DMS114 treated with DMSO at 0.1 percent for 48 hours (cell line): ENCODE measurements at regions not wholly inside any gene's neighbourhood (a gene's known extent, or its start where the extent isn't known, plus 50 kb on each side); places are given as distances from the start of the nearest gene placed in this dataset.
"Not testable (repeated sequence)": the region's sequence is repeated elsewhere in the genome, so short reads cannot be mapped to it uniquely, and the experiment has no call there.

Experiments used
- DNase-seq: peaks from one replicate; lab custom pipeline; 2025; ENCODE audit not compliant: unreplicated experiment; lab: John Stamatoyannopoulos, UW

- DNase-seq, result no peak
These were observed 271.1 kb upstream of the ZFP42 start for GRCh38 chr4:187724456-187724855.

- DNase-seq, result no peak
These were observed 269.1 kb upstream of the ZFP42 start for GRCh38 chr4:187726485-187726884.

- DNase-seq, result no peak
These were observed 263.0 kb upstream of the ZFP42 start for GRCh38 chr4:187732524-187732923.

GRCh38 chr4:187739771-187740170, 255.8 kb upstream of the ZFP42 start:
- DNase-seq, result no peak

- DNase-seq, result no peak
These were observed 250.7 kb upstream of the ZFP42 start for GRCh38 chr4:187744911-187745310.

GRCh38 chr4:187750652-187751051, 244.9 kb upstream of the ZFP42 start:
- DNase-seq, result not testable (repeated sequence)

GRCh38 chr4:187767158-187767557, 228.4 kb upstream of the ZFP42 start:
- DNase-seq, result no peak

- DNase-seq, result no peak
These were observed 227.9 kb upstream of the ZFP42 start for GRCh38 chr4:187767687-187768086.

GRCh38 chr4:187770345-187770744, 225.2 kb upstream of the ZFP42 start:
- DNase-seq, result no peak

GRCh38 chr4:187777954-187778353, 217.6 kb upstream of the ZFP42 start:
- DNase-seq, result no peak

GRCh38 chr4:187780070-187780469, 215.5 kb upstream of the ZFP42 start:
- DNase-seq, result no peak

GRCh38 chr4:187782286-187782824, 213.2 kb upstream of the ZFP42 start:
- no peak for DNase-seq

GRCh38 chr4:187786190-187786589, 209.4 kb upstream of the ZFP42 start:
- no peak for DNase-seq

- no peak for DNase-seq
These were observed 206.5 kb upstream of the ZFP42 start for GRCh38 chr4:187789078-187789477.

- no peak for DNase-seq
These were observed 199.8 kb upstream of the ZFP42 start for GRCh38 chr4:187795737-187796136.

GRCh38 chr4:187798385-187798784, 197.2 kb upstream of the ZFP42 start:
- no peak for DNase-seq

GRCh38 chr4:187799735-187800134, 195.8 kb upstream of the ZFP42 start:
- no peak for DNase-seq

- DNase-seq, result no peak
These were observed 184.0 kb upstream of the ZFP42 start for GRCh38 chr4:187811591-187811990.

- DNase-seq, result peak; percentile 59
These were observed 180.7 kb upstream of the ZFP42 start for GRCh38 chr4:187814737-187815465.

GRCh38 chr4:187826725-187827124, 168.8 kb upstream of the ZFP42 start:
- no peak for DNase-seq

- DNase-seq, result no peak
These were observed 167.9 kb upstream of the ZFP42 start for GRCh38 chr4:187827631-187828030.

GRCh38 chr4:187839765-187840164, 155.8 kb upstream of the ZFP42 start:
- no peak for DNase-seq

GRCh38 chr4:187840814-187841213, 154.8 kb upstream of the ZFP42 start:
- no peak for DNase-seq
